Left ventricle myocardium inferior (tissue), 1 donor: ENCODE measurements at regions not wholly inside any gene's neighbourhood (a gene's known extent, or its start where the extent isn't known, plus 50 kb on each side); places are given as distances from the start of the nearest gene placed in this dataset.

Experiments used
- DNase-seq: peaks from one replicate; pipeline ENCODE4 v3.0.0-alpha.2; 2020
- H3K27ac ChIP-seq: fragments of 200-600 bp; replicated peaks from 2 replicates; pipeline ENCODE4 v1.8.0; 2021
- H3K27me3 ChIP-seq: fragments of 200-600 bp; 2 replicates; pipeline ENCODE4 v1.8.0; 2021; ENCODE audit warnings: low read depth
- H3K36me3 ChIP-seq: fragments of 200-600 bp; 2 replicates; pipeline ENCODE4 v1.8.0; 2021
- H3K4me1 ChIP-seq: fragments of 200-600 bp; 2 replicates; pipeline ENCODE4 v1.8.0; 2021
- H3K4me3 ChIP-seq: fragments of 200-600 bp; 2 replicates; pipeline ENCODE4 v1.8.0; 2021; ENCODE audit warnings: mild to moderate bottlenecking, moderate library complexity
- H3K9me3 ChIP-seq: fragments of 200-600 bp; replicated peaks from 2 replicates; pipeline ENCODE4 v1.8.0; 2021
- intact Hi-C: fragments of 100-400 bp; cut with micrococcal nuclease; formaldehyde crosslinking; loops from one replicate; pipeline ENCODE4 v1.11.0; 2022
- TF ChIP-seq, protein P1 (sequence below): fragments of 200-600 bp; IDR thresholded peaks from 2 replicates; pipeline ENCODE4 v1.8.0; 2021; ENCODE audit warnings: antibody characterized with exemption, mild to moderate bottlenecking, borderline replicate concordance
- donor health status: DM: no; HTN: yes; CAD: no; lungs with severe emphysema.

DNA sequence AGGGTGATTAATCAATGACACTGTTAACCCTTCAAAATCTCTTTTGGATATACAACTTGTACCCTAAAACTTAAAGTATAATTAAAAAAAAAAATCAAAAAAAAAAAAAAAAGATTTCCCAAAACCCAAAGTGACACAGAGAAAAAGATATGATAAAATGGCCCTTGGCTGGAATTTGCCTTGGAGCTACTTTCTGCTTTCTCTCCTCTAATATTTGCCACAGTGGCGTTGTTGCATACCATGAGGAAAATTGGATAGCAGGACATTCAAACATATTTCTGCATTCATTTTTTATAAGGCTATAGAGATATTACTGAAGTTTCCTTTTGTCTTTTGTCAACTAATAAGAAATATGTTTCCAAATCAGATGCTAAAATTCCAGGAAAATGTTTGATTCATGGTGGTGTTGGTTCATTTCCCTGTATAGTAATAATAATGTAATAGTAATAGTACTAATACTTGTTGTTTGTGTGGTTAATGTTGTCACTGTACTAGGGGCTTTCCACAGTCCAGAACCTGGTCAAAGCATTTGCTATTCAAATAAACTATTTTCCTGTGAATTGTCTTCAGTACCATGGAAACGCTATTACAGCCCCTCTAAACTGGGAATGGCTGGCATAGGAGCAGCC, 441.3 kb upstream of the THBS1 start:
- TF ChIP-seq, protein P1, sequence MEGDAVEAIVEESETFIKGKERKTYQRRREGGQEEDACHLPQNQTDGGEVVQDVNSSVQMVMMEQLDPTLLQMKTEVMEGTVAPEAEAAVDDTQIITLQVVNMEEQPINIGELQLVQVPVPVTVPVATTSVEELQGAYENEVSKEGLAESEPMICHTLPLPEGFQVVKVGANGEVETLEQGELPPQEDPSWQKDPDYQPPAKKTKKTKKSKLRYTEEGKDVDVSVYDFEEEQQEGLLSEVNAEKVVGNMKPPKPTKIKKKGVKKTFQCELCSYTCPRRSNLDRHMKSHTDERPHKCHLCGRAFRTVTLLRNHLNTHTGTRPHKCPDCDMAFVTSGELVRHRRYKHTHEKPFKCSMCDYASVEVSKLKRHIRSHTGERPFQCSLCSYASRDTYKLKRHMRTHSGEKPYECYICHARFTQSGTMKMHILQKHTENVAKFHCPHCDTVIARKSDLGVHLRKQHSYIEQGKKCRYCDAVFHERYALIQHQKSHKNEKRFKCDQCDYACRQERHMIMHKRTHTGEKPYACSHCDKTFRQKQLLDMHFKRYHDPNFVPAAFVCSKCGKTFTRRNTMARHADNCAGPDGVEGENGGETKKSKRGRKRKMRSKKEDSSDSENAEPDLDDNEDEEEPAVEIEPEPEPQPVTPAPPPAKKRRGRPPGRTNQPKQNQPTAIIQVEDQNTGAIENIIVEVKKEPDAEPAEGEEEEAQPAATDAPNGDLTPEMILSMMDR = no peak
- no peak for DNase-seq
- no peaks in the 10 kb centered on the region for H3K36me3 ChIP-seq
- H3K4me3 ChIP-seq = no peak overlapping the region
- intact Hi-C loops = no loop called here
- H3K27me3 ChIP-seq = no peaks in the 10 kb centered on the region
- peak overlapping the region; percentile 34 for H3K27ac ChIP-seq
- no peaks in the 10 kb centered on the region for H3K9me3 ChIP-seq
- peaks cover 11% of the 10 kb centered on the region for H3K4me1 ChIP-seq

GRCh38 chr15:39140060-39140604, 440.7 kb upstream of the THBS1 start:
- no peak for DNase-seq
- no peaks in the 10 kb centered on the region for H3K27me3 ChIP-seq
- no peak overlapping the region for H3K4me3 ChIP-seq
- H3K36me3 ChIP-seq = no peaks in the 10 kb centered on the region
- intact Hi-C loops = no loop called here
- H3K4me1 ChIP-seq = peaks cover 11% of the 10 kb centered on the region
- TF ChIP-seq, protein P1 = no peak
- peak overlapping the region; percentile 34 for H3K27ac ChIP-seq
- H3K9me3 ChIP-seq = no peaks in the 10 kb centered on the region

DNA sequence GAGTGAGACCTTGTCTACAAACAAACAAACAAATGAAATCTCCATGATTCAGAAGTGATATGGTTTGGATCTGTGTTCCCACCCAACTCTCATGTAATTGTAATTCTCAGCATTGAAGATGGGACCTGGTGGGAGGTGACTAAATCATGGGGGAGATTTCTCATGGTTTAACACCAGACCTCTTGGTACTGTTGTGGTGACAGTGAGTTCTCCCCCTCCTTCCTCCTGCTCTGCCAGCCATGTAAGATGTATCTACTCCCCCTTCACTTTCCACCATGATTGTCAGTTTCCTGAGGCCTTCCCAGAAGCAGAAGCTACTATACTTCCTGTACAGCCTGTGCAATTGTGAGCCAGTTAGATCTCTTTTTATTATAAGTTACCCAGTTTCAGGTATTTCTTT, 438.4 kb upstream of the THBS1 start:
- no peak for DNase-seq
- Histone ChIP-seq H3K27ac (no peak overlapping the region), H3K9me3 (no peaks in the 10 kb centered on the region), H3K4me3 (no peak overlapping the region), H3K36me3 (no peaks in the 10 kb centered on the region), H3K27me3 (no peaks in the 10 kb centered on the region), H3K4me1 (peaks cover 11% of the 10 kb centered on the region)
- TF ChIP-seq, protein P1 = no peak
- intact Hi-C loops = no loop called here

DNA sequence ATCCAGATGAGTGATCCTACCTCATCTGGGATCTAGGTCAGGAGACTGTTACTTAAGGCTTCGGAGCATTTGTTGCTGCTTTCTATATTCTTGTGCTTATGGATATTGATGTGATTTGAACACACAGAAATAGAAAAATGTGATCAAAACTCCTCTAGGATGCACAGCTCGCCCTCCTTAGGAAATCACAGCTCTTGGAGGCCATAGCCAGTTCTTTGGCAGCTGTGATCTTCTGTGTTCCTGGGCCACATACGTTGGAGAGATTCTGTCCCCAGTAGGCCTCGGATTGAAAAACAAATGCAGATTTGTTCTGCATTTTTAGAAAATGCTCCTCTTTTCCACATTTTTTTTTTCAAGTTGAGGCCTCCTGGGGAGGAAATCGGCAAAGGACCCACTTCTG, 437.4 kb upstream of the THBS1 start:
- Histone ChIP-seq H3K36me3 (no peaks in the 10 kb centered on the region), H3K27ac (no peak overlapping the region), H3K4me3 (no peak overlapping the region), H3K9me3 (no peaks in the 10 kb centered on the region), H3K27me3 (no peaks in the 10 kb centered on the region), H3K4me1 (peaks cover 11% of the 10 kb centered on the region)
- intact Hi-C loops = no loop called here
- TF ChIP-seq, protein P1 = no peak
- DNase-seq = no peak

- H3K4me3 ChIP-seq = no peak overlapping the region
- TF ChIP-seq, protein P1 = no peak
- H3K9me3 ChIP-seq = no peaks in the 10 kb centered on the region
- H3K4me1 ChIP-seq = peaks cover 11% of the 10 kb centered on the region
- intact Hi-C loops = no loop called here
- no peaks in the 10 kb centered on the region for H3K36me3 ChIP-seq
- no peaks in the 10 kb centered on the region for H3K27me3 ChIP-seq
- H3K27ac ChIP-seq = no peak overlapping the region
- DNase-seq = no peak
Observed at GRCh38 chr15:39144051-39144450, 436.8 kb upstream of the THBS1 start.
